GM19468 (cell line): ENCODE measurements at regions not wholly inside any gene's neighbourhood (a gene's known extent, or its start where the extent isn't known, plus 50 kb on each side); places are given as distances from the start of the nearest gene placed in this dataset.
"Not testable (repeated sequence)": the region's sequence is repeated elsewhere in the genome, so short reads cannot be mapped to it uniquely, and the experiment has no call there.

ENCODE experiments used
- ATAC-seq: cut with Tn5 transposase; IDR thresholded peaks from one replicate; pipeline ENCODE4 v1.9.1; 2021; ENCODE audit warnings: mild to moderate bottlenecking, moderate library complexity, moderate number of reproducible peaks; ENCODE audit not compliant: unreplicated experiment; ENCODE audit errors: extremely low read depth

DNA sequence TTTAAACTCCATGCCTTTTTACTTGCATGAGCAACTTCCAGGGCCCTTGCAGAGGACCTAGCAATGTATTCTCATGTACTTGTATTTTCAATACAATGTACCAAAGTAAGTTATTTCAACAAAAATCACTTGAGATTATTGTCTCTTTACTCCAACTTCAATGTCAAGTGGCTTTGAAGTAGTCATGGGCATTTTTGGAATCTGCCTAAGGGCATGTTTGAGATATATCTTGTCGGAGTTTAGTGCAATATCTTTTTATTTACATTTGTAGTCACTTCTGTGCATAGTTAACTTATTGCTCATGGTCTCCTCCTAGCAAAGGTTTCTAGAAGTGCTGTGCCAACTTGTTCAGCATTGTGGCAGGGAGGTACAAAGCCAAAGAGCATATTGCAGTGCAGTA is 508.7 kb upstream of the SEMA3D start:
- ATAC-seq = no peak

DNA sequence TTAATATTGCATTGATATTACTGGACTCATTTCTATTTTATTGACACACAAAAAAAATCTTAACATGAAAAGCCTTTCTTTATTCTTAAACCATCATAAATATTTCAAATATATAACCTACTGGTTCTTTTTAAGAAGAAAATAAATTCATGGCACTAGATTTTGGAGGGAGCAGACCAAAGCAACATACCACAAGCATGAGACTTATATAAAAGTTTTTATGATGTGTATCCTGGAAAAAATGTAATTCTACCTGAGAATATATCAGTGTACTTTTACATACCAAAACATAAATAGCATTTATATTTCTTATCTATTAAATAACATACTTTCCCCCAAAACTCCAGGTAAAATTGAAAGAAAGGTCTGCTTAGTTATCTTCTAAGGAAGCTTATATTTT is 508.2 kb upstream of the SEMA3D start:
- ATAC-seq = no peak

DNA sequence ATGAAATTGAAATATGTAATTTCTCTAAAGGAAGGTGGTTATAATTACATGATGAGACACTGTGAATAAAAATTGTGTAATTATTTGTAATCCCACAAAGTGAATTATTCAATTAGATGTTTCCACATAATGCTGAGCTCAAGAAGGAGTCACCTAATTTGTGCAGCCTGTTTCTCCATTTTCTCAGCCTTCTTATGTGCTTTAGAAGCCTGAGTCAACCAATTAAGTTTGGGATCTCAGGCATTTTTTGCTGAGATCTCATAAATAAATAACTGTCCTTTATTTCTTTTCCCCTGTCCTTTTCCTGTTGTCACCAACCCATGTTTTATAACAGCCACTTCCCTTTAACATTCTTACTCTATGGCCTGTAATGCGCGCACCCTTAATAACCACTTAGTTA is 506.5 kb upstream of the SEMA3D start:
- no peak for ATAC-seq

DNA sequence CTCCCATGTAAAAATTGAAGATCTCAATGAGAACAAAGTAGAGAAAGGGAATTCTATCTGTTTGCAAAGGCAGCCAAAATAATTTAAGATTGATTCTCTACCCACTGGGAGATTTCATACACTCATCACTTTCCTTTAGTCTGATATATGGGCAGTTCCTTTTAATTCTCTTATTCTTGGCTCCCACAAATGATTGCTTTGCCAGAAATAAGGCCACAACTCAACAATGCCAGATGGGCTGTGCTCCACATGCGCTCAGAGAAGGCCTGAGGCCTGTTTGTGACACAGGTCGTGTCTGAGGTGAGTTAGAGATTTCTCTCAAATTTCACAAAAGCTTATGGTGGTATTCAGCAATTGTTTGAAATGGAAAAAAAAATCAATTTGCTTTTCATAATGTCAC is 501.9 kb upstream of the SEMA3D start:
- no peak for ATAC-seq

DNA sequence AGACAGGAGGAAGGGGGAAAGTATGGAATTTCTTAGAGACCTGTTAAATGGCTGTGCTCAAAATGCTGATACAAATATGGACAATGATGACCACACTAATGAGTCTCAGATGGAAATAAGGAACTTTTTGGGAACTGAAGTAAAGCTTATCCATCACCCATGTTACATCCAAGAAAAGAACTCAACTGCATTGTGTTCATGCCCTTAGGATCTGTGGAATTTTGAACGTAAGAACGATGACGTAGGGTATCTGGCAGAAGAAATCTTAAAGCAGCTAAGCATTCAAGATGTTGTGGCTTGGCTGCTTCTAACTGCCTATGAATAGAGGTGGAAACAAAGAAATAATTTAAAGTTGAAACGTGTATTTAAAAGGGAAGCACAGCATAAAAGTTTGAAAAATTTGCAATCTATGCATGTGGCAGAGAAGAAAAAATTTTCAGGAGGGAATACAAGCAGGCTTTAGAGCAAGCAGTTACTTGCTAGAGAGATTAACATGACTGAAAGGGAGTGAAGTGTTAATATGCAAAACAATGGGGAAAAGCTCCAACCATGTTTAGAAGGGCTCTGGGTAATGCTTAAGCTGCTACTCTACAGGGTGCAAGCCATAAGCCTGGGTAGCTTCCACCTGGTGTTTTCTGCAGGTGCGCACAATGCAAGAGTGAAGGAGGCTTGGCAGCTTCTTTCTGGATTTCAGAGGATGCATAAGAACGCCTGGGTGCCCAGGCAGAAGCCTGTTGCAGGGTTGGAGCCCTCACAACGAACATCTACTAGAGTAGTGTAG is 499.7 kb upstream of the SEMA3D start:
- ATAC-seq = no peak

DNA sequence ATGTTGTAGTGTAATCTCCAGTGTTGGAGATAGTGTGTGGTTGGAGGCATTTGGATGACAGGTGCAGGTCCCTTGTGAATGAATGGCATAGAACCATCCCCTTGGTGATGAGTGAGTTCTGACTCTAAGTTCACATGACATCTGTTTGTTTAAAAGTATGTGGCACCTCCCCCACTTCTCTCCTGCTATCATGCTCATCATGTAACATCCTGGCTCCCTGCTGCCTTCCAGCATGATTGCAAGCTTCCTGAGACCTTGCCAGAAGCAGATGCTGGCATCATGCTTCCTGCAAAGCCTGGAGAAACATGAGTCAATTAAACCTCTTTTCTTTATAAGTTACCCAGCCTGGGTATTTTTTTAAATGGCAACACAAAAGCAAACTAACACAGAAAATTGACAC is 499.0 kb upstream of the SEMA3D start:
- ATAC-seq = no peak

DNA sequence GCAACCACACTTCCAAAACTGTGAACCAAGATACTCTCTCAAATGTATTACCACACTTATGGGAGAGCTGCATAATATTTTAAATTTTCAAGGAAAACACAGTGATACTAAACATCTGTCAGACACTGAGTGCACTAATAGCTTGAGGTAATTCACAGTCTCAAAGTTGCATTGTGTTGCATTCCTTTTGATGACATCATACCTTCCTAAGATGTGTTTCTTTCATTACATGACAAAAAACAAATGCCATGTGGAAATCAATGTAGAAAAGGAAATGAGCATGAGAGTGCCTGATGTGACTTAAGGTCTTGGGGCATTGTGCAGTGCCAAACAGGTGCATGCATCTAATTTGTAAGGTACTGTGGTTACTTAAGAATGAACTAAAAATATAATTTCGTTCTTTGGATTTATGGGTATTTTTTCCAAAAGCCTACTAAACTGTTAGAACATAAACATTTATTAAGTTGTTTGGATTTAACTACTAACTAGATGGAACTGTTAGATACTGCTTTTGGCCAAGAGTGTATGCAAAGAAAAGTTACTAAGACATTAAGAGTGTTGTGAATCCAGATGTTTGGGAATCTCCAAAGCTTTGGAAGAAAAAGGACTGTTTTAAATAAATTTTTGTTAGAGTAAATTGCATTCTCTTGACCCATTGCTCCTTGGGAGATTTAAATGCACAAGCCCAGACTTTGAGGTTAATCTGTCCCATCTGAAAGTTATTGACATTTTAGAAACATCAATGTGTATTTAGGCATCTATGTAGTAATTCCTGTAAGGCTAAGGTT is 496.2 kb upstream of the SEMA3D start:
- no peak for ATAC-seq

DNA sequence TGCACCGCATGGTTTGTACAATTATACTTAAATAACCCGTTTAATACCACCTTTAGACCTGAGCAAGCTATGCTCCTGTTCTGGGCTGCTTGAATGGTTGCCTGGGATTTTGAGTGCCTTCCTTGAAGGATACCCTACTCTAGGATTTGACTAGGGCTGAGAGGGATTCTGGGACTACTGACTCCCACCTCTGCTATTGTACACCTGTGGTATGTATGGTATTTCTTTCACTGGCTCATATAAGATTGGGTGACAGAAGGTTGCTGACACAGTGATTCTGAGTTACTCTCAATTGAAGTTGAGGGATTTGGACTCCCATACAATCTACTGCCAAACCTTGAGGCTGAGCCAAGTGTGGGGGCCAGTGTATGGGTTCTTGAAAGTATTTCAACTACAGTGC is 494.4 kb upstream of the SEMA3D start:
- ATAC-seq = no peak

DNA sequence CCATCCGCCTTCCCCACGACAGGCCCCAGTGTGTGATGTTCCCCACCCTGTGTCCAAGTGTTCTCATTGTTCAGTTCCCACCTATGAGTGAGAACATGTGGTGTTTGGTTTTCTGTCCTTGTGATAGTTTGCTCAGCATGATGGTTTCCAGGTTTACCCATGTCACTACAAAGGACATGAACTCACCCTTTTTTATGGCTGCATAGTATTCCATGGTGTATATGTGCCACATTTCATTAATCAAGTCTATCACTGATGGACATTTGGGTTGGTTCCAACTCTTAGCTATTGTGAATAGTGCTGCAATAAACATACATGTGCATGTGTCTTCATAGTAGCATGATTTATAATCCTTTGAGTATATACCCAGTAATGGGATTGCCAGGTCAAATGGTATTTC is 488.2 kb upstream of the SEMA3D start:
- not testable (repeated sequence) for ATAC-seq

DNA sequence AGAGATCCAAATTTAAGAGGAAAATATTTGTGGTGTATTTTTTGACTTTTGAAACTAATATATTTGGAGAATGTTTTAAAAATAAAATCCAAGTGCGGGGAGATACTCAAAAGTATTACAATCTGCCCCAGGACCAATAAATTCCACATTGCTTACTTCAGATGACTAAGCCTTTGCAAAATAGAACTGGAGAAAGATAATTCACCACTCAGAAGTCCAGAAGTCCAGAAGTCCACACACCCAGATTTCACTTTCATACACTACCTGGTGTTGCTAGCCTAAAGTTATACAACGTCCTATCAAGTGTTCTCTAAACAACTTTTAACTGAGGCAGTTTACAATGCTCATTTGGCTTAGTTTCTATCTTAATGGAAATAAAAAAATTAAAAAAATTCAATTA is 487.0 kb upstream of the SEMA3D start:
- ATAC-seq = no peak

DNA sequence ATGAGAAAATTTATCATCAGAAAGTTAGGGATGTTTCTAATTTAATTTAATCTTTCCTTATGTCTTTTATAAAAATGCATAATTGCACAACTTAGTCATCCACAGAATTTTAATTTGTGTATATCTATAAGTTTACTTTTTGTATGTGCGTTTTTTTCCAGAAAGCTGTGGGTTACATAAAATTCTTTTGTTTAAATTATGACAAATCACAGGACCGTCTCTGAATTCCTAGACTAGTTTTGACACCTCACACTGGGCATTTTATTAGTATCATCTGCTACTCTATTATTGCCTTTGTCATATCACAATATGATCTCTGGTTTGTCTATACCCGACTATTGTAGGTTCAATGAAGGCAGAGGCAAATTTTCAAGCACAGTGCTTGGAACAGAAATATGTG is 482.4 kb upstream of the SEMA3D start:
- no peak for ATAC-seq

DNA sequence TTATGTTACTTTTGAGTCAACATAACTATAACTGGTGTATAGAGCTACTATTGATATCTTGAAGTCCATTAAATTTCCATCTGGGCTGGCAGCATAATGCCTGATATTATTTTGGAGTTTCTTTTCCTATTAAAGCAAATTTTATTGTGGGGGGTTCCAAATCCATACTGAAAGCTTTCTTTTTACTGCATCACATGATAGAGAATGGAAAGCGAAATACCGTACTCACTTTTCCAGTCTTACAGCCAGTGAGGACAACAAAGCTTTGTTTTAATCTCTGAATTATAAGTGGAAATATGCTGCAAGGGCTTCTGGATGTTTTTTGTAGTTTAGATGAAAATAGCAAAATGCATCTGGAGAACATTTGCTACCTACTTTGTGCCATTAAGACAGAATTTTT is 477.5 kb upstream of the SEMA3D start:
- ATAC-seq = no peak

DNA sequence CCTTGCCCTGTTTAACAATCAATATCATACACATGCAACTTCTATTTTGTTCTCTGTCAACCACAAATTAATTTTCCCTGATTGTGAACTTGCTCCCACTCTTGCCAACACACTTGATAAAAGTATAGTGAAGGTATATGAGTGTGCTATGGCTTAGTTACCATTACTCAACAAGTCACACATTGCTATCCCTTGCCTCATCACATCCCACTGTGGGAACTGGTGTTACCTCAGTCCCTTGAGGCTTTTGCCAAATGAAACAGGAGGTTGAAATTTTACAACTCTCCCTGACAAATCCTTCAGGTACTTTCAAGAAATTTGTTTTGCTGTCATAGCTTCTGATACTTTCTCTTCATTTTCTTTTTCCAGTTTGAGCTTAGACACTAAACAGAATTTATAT is 472.5 kb upstream of the SEMA3D start:
- ATAC-seq = no peak

DNA sequence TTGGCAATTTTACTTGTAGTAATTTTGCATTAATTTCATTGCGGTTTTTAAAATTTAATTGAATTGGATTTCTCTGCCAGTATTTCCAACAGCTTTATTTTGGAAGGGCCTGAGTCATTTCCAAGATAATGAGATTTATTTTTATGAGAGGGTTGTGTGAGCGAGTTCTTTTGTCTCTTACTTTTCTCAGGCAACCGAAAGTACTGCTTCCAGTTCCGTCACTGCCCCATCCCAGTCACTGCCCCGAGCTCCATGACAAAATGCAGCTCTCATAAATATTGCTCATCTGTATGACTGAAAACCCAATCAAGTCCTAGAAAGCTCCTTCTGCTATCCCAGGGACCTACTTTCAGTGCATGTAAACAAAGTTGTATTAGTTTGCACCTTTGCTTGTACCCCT is 468.4 kb upstream of the SEMA3D start:
- no peak for ATAC-seq

DNA sequence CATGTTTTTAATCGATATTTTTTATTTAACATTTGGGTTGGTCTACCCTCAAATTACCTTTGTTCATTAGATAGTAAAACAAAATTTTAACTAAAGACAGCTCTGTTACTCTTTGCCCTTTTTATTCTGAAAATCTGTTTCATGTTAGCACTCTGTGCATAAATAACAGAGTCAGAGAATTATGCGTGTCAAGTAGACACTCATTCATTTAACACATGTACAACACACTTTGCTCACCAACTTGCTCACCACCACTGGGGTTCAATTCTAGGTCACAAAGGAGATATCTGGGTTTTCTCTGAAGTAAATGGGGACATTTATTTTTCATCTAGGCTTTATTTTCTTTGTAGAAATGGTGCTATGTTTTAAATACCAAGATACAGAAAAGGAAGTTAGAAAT is 457.4 kb upstream of the SEMA3D start:
- no peak for ATAC-seq

DNA sequence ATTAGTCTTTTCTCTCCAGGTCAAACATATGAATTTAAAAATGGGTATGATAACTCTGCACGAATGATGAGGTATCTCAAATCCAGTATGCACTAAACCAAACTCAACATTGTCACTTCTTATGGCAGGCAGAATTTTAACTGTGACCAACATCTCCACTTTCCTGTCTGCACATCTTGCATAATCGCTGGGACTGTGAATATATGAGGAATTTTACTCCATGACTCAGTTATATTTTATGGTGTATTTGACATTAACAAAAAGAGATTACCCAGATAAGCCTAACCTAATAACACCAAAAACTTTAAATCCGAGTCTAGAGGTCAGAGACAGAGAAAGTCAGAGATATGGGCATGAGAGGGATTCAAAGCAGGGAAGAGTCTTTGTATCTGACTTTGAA is 454.5 kb upstream of the SEMA3D start:
- no peak for ATAC-seq

DNA sequence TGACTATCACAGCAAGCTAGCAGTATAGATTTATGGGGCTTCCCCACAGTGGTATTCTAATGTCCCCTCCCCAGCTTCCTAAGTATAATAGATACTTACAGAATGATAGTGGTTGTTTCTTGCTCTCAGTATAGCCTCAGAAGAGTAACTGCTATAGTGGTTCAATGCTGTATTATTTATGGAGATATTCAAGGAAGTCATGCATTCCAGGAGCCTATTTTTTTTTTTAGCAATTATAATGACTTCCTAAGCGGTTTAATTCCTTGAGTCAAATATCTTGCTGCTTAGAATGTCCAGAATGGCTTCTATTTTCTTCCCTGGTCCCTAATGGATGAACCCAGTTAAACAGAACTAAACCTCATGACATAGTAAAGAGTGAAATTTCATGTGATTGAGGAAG is 451.5 kb upstream of the SEMA3D start:
- ATAC-seq = no peak

DNA sequence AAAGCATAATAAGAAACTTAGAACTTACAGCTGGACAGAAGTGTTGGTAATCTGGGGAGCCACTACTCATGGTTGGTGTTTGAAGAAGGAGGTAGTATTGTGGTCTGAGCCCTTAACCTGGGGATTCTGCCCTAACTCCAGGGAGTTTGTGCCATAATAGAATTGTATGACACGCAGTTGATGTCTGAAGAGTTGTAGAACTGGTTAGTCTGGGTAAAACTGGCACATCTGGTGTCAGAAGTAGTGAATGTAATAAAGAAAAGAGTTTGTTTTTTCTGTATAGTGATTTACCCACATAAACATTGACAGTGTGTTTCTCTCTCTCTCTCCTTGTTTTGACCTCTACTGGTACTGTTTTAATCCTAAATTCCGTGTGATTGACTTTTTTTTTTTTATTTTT is 448.1 kb upstream of the SEMA3D start:
- ATAC-seq = no peak

DNA sequence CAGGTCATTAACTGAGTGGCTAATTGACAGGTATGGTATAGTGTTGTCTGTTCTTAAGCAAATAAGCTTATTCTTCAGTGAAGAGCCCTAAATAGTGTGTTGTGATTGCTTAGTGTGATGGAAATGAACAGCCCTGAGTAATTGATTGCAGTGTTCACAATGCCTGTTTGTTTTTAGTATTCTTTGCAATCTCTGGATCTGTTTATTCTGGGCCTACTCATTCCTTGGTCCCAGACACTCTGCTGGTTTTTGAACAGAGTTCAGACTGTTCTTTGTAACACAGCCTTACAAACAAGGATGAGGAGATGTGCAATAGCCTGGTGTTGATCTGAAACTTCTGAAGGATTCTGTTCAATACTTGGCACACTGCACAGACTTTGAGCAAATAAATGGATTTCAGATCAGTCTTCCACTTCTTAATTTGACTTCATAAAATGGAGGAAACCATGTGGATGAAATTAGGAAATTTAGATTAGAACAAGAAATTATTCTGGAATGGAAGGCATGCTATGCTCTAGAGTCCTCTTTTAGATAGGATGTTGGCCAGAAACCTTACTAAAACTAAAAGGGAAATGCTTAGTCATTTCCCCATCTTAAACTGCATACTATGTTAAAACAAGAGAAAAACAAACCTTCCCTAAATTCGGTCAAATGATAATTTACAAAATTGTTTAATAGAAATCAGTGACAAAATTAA is 444.2 kb upstream of the SEMA3D start:
- ATAC-seq = no peak

DNA sequence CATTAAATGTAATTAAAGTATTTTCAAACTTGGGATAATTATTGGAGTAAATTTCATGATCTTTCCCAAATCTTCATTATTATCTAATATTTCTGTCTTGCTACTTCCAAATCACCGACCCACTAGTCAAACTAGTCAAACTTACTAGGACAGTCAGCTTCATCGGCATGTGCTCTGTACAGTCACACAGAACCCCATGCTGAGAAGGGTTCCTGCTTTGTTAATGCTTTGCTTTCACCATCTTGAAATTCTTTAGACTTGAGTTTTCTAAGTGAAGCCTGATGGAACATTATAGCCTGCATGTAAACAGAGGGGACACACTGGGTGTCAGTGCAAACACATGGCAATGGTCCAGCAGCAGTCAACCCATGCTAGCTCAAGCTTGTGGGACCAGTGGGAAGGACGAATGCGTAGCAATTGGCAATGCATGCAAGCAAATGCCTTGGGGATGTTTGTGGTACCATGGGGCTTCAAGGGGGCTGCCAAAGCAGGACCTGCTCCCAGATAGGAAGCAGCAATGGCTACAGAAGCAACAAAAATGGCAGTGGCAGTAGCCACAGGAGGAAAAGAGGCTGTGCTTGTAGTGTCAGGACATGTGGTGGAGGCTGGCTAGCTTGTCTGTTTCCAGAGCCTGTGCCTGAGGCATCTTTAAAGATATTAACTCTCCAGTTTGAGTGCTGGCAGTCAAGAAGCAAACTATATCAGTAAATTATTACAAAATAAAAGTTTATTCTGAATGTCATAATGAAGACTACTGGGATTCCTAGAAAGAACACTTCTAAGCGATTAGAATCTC is 441.1 kb upstream of the SEMA3D start:
- no peak for ATAC-seq
